B cell (primary cell): ENCODE measurements at regions not wholly inside any gene's neighbourhood (a gene's known extent, or its start where the extent isn't known, plus 50 kb on each side); places are given as distances from the start of the nearest gene placed in this dataset.

ENCODE experiments used
- ATAC-seq: fragments of 200-7000 bp; cut with Tn5 transposase; one replicate; pipeline ENCODE4 v1.10.0; 2021; ENCODE audit warnings: low read depth, mild to moderate bottlenecking, moderate number of reproducible peaks, moderate library complexity
- CTCF ChIA-PET: fragments of 350-600 bp; sonication (Branson Sonifier 250); formaldehyde crosslinking; loops from one replicate; lab custom pipeline; 2021; ENCODE audit warnings: antibody characterized with exemption, inconsistent platforms; lab: Charles Lee
- POLR2A ChIA-PET: fragments of 350-600 bp; sonication (Branson Sonifier 250); formaldehyde crosslinking; loops from one replicate; lab custom pipeline; 2021; ENCODE audit warnings: antibody characterized with exemption; lab: Charles Lee
- DNase-seq: peaks from one replicate; pipeline ENCODE4 v3.0.0; 2013
- H2AFZ ChIP-seq: 2 replicates; pipeline ENCODE4 v1.6.1; 2012; ENCODE audit warnings: mild to moderate bottlenecking, low read depth, low read length; ENCODE audit not compliant: insufficient read depth, poor library complexity, severe bottlenecking
- H3K27ac ChIP-seq, 2 donors: 1 replicate in 1 of 2; 2 replicates in 1 of 2; pipeline ENCODE4 v1.5.1; 2012 to 2013; ENCODE audit warnings: low read length in 2 of 2, mild to moderate bottlenecking in 2 of 2, moderate library complexity in 1 of 2
- H3K27me3 ChIP-seq, 4 experiments: fragments of 200-600 bp in 1 of 4; sonication (generic) in 1 of 4; replicated peaks in 1 of 4; 1 replicate in 2 of 4; 2 replicates in 2 of 4; pipeline versions ENCODE4 v1.6.1 to v1.7.0; 2013 to 2016; ENCODE audit warnings: low read length in 3 of 4, mild to moderate bottlenecking in 2 of 4, mixed read lengths in 1 of 4, moderate library complexity in 1 of 4; ENCODE audit not compliant: insufficient read depth in 4 of 4, control insufficient read depth in 3 of 4; ENCODE audit errors: control extremely low read depth in 1 of 4
- H3K36me3 ChIP-seq, 2 experiments: replicated peaks in 1 of 2; 1 replicate in 1 of 2; 2 replicates in 1 of 2; pipeline versions ENCODE4 v1.6.1 to v1.7.1; 2013; ENCODE audit warnings: low read length in 1 of 2; ENCODE audit not compliant: insufficient read depth in 2 of 2, control insufficient read depth in 1 of 2; ENCODE audit errors: control extremely low read depth in 1 of 2, extremely low read depth in 1 of 2
- H3K4me1 ChIP-seq, 2 donors: fragments of 200-600 bp in 1 of 2; sonication (generic) in 1 of 2; 1 replicate in 1 of 2; 2 replicates in 1 of 2; pipeline versions ENCODE4 v1.5.1 to v1.6.1; 2013 to 2017; ENCODE audit warnings: low read length in 2 of 2; ENCODE audit not compliant: control insufficient read depth in 2 of 2, insufficient read depth in 2 of 2
- H3K4me2 ChIP-seq: replicated peaks from 2 replicates; pipeline ENCODE3; 2012; ENCODE audit warnings: mild to moderate bottlenecking, low read depth, low read length; ENCODE audit not compliant: poor library complexity, severe bottlenecking
- H3K4me3 ChIP-seq, 5 experiments: fragments of 200-600 bp in 1 of 5; sonication (generic) in 1 of 5; 1 replicate in 3 of 5; 2 replicates in 2 of 5; pipeline versions ENCODE4 v1.5.1 to v1.7.0; 2011 to 2016; ENCODE audit warnings: low read length in 4 of 5, mild to moderate bottlenecking in 4 of 5, low read depth in 2 of 5, control low read depth in 1 of 5, moderate library complexity in 1 of 5; ENCODE audit not compliant: insufficient read depth in 1 of 5; ENCODE audit errors: control extremely low read depth in 1 of 5, extremely low read depth in 1 of 5
- H3K79me2 ChIP-seq: fragments of 200-600 bp; sonication (generic); one replicate; pipeline ENCODE4 v1.6.0; 2016; ENCODE audit warnings: low read length; ENCODE audit not compliant: control insufficient read depth, insufficient read depth
- H3K9ac ChIP-seq: fragments of 200-600 bp; sonication (generic); 2 replicates; pipeline ENCODE4 v1.6.1; 2017; ENCODE audit warnings: mild to moderate bottlenecking, low read length, moderate library complexity
- H3K9me3 ChIP-seq, 3 donors: one replicate each; pipeline versions ENCODE4 v1.6.1 to v1.7.1; 2013; ENCODE audit warnings: low read length in 2 of 3; ENCODE audit not compliant: control insufficient read depth in 2 of 3, insufficient read depth in 1 of 3; ENCODE audit errors: control extremely low read depth in 1 of 3
- H4K20me1 ChIP-seq: 2 replicates; pipeline ENCODE4 v1.6.0; 2012; ENCODE audit warnings: mild to moderate bottlenecking, low read length; ENCODE audit not compliant: insufficient read depth, control insufficient read depth, poor library complexity, severe bottlenecking
- H3K27ac Mint-ChIP-seq: one replicate; pipeline ENCODE4 v1.8.0; 2021; ENCODE audit warnings: mixed read lengths
- H3K27me3 Mint-ChIP-seq: one replicate; pipeline ENCODE4 v1.8.0; 2021; ENCODE audit warnings: mixed read lengths
- H3K4me1 Mint-ChIP-seq: one replicate; pipeline ENCODE4 v1.8.0; 2021; ENCODE audit warnings: mixed read lengths
- H3K4me3 Mint-ChIP-seq: one replicate; pipeline ENCODE4 v1.8.0; 2021; ENCODE audit warnings: mixed read lengths
- H3K9me3 Mint-ChIP-seq: one replicate; pipeline ENCODE4 v1.8.0; 2022; ENCODE audit warnings: mixed read lengths; ENCODE audit not compliant: insufficient read depth
- EZH2 ChIP-seq: IDR thresholded peaks from 2 replicates; pipeline ENCODE4 v1.6.1; 2012; ENCODE audit warnings: borderline replicate concordance, low read depth, mild to moderate bottlenecking, moderate library complexity, low read length; ENCODE audit not compliant: insufficient read depth, poor library complexity, severe bottlenecking
- WGBS: methylation state at CpG from one replicate; pipeline ENCODE4 v1.1.5; 2013; ENCODE audit warnings: missing lambda C conversion rate; ENCODE audit not compliant: insufficient coverage; 5-methylcytosine and 5-hydroxymethylcytosine counted together
- intact Hi-C: fragments of 100-400 bp; cut with micrococcal nuclease; formaldehyde crosslinking; loops from one replicate; pipeline ENCODE4 v1.10.0; 2022
- TF ChIP-seq, protein P1 (sequence below): fragments of 200-600 bp; IDR thresholded peaks from one replicate; pipeline ENCODE4 v1.8.0; 2022; ENCODE audit warnings: antibody characterized with exemption, mild to moderate bottlenecking

GRCh38 chr2:126799301-126799700 is 99.4 kb upstream of the TEX51 start:
- no peaks in the 10 kb centered on the region for H3K79me2 ChIP-seq
- peaks cover 0 to 3% (median 0%) of the 10 kb centered on the region in 3 donors for H3K9me3 ChIP-seq
- WGBS, result no CpG with 5 or more reads among the region's 2 CpGs
- TF ChIP-seq, protein P1, sequence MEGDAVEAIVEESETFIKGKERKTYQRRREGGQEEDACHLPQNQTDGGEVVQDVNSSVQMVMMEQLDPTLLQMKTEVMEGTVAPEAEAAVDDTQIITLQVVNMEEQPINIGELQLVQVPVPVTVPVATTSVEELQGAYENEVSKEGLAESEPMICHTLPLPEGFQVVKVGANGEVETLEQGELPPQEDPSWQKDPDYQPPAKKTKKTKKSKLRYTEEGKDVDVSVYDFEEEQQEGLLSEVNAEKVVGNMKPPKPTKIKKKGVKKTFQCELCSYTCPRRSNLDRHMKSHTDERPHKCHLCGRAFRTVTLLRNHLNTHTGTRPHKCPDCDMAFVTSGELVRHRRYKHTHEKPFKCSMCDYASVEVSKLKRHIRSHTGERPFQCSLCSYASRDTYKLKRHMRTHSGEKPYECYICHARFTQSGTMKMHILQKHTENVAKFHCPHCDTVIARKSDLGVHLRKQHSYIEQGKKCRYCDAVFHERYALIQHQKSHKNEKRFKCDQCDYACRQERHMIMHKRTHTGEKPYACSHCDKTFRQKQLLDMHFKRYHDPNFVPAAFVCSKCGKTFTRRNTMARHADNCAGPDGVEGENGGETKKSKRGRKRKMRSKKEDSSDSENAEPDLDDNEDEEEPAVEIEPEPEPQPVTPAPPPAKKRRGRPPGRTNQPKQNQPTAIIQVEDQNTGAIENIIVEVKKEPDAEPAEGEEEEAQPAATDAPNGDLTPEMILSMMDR, result no peak
- H3K27ac Mint-ChIP-seq, result no peak overlapping the region
- H3K27me3 ChIP-seq, result no peaks in the 10 kb centered on the region
- ChIA-PET CTCF (interaction anchor here (1.0 kb wide), 1 partner anchor 19 kb away, joined by 3 read pairs; no protein-coding TSS in a partner anchor), POLR2A (interaction anchor here (0.6 kb wide), 1 partner anchor 224 kb away, joined by 5 read pairs; no protein-coding TSS in a partner anchor)
- peaks cover 5% of the 10 kb centered on the region for H3K27me3 Mint-ChIP-seq
- H3K36me3 ChIP-seq, result no peaks in the 10 kb centered on the region
- no peak overlapping the region for H3K4me3 Mint-ChIP-seq
- no peak overlapping the region for H3K4me2 ChIP-seq
- no peaks in the 10 kb centered on the region for H4K20me1 ChIP-seq
- DNase-seq, result no peak
- no peak for ATAC-seq
- no peak overlapping the region for H3K4me3 ChIP-seq
- no peaks in the 10 kb centered on the region for H3K4me1 Mint-ChIP-seq
- H3K27ac ChIP-seq, result no peak overlapping the region
- no peak overlapping the region for H3K9ac ChIP-seq
- H3K9me3 Mint-ChIP-seq, result no peaks in the 10 kb centered on the region
- H3K4me1 ChIP-seq, result no peaks in the 10 kb centered on the region
- intact Hi-C loops, result no loop called here
- H2AFZ ChIP-seq, result no peak overlapping the region

- WGBS, result no CpG with 5 or more reads among the region's 6 CpGs
- POLR2A ChIA-PET, result no interaction called here
- H3K4me3 Mint-ChIP-seq, result no peak overlapping the region
Measured at GRCh38 chr2:126801473-126801872, 97.2 kb upstream of the TEX51 start.

More at GRCh38 chr2:126801473-126801872, 97.2 kb upstream of the TEX51 start:
- Histone ChIP-seq H4K20me1 (no peaks in the 10 kb centered on the region), H3K9ac (no peak overlapping the region), H3K36me3 (no peaks in the 10 kb centered on the region), H2AFZ (no peak overlapping the region), H3K4me2 (no peak overlapping the region), H3K27ac (no peak overlapping the region), H3K9me3 (peaks cover 0 to 3% (median 0%) of the 10 kb centered on the region in 3 donors), H3K4me3 (no peak overlapping the region), H3K4me1 (no peaks in the 10 kb centered on the region), H3K79me2 (no peaks in the 10 kb centered on the region), H3K27me3 (no peaks in the 10 kb centered on the region)
- CTCF ChIA-PET, result no interaction called here
- H3K4me1 Mint-ChIP-seq, result no peaks in the 10 kb centered on the region
- no peaks in the 10 kb centered on the region for H3K9me3 Mint-ChIP-seq
- DNase-seq (no peak), ATAC-seq (no peak)
- TF ChIP-seq, protein P1, result no peak
- TF ChIP-seq EZH2, result no peak
- no peak overlapping the region for H3K27ac Mint-ChIP-seq
- intact Hi-C loops, result no loop called here
- no peaks in the 10 kb centered on the region for H3K27me3 Mint-ChIP-seq
